H1 (cell line): ENCODE measurements at regions not wholly inside any gene's neighbourhood (a gene's known extent, or its start where the extent isn't known, plus 50 kb on each side); places are given as distances from the start of the nearest gene placed in this dataset.

ENCODE experiments used
- CTCF ChIA-PET: fragments of 300-600 bp; sonication (Branson Sonifier 250); formaldehyde crosslinking; loops from one replicate; lab custom pipeline; 2021; ENCODE audit not compliant: partially characterized antibody; lab: Charles Lee
- POLR2A ChIA-PET: fragments of 300-600 bp; sonication (Branson Sonifier 250); formaldehyde crosslinking; loops from one replicate; lab custom pipeline; 2021; ENCODE audit warnings: inconsistent platforms; ENCODE audit not compliant: partially characterized antibody; lab: Charles Lee
- DNase-seq, 2 experiments: peaks; one replicate each; pipeline versions ENCODE4 v3.0.0 to v3.0.0-alpha.2; 2010 to 2022; ENCODE audit warnings: low spot score in 2 of 2, low read depth in 1 of 2, mixed read lengths in 1 of 2
- FAIRE-seq: peaks from 2 replicates; lab custom pipeline; 2011; peaks lifted over from hg19 to GRCh38; lab: Jason Lieb, UNC
- H2AFZ ChIP-seq: 2 replicates; pipeline ENCODE4 v1.8.1; 2012; ENCODE audit warnings: low read length, inconsistent platforms
- H2AK5ac ChIP-seq: 2 replicates; pipeline ENCODE4 v1.6.1; 2013; ENCODE audit warnings: low read depth, low read length
- H2BK120ac ChIP-seq: replicated peaks from 2 replicates; pipeline ENCODE3; 2013; ENCODE audit warnings: low read depth, low read length, inconsistent platforms
- H2BK12ac ChIP-seq: 2 replicates; pipeline ENCODE4 v1.6.1; 2013; ENCODE audit warnings: low read depth, low read length
- H2BK15ac ChIP-seq: 2 replicates; pipeline ENCODE4 v1.6.1; 2013; ENCODE audit warnings: low read length
- H2BK20ac ChIP-seq: 2 replicates; pipeline ENCODE4 v1.6.1; 2013; ENCODE audit warnings: low read length
- H2BK5ac ChIP-seq: 2 replicates; pipeline ENCODE4 v1.6.1; 2013; ENCODE audit warnings: low read depth, low read length
- H3K14ac ChIP-seq: 2 replicates; pipeline ENCODE4 v1.6.1; 2013; ENCODE audit warnings: inconsistent platforms; ENCODE audit not compliant: insufficient read length
- H3K18ac ChIP-seq: 2 replicates; pipeline ENCODE4 v1.6.1; 2013; ENCODE audit warnings: low read length; ENCODE audit errors: extremely low read depth
- H3K23ac ChIP-seq: 2 replicates; pipeline ENCODE4 v1.6.1; 2013; ENCODE audit warnings: inconsistent platforms; ENCODE audit not compliant: insufficient read length
- H3K23me2 ChIP-seq: 2 replicates; pipeline ENCODE4 v1.6.1; 2013; ENCODE audit warnings: low read depth, low read length
- H3K27ac ChIP-seq: 2 replicates; pipeline ENCODE4 v1.6.1; 2011; ENCODE audit warnings: low read depth, low read length, inconsistent platforms
- H3K27me3 ChIP-seq, 4 experiments: replicated peaks in 1 of 4; 1 replicate in 1 of 4; 2 replicates in 3 of 4; pipeline versions ENCODE4 v1.6.1 to v1.8.1; 2011 to 2013; ENCODE audit warnings: low read length in 3 of 4, mild to moderate bottlenecking in 3 of 4, inconsistent platforms in 2 of 4, mixed read lengths in 2 of 4, moderate library complexity in 1 of 4; ENCODE audit not compliant: control insufficient read depth in 3 of 4, insufficient read depth in 3 of 4; ENCODE audit errors: extremely low read depth in 1 of 4
- H3K36me3 ChIP-seq, 4 experiments: 2 replicates each; pipeline versions ENCODE4 v1.6.1 to v1.8.1; 2011 to 2013; ENCODE audit warnings: mild to moderate bottlenecking in 4 of 4, low read length in 3 of 4, moderate library complexity in 2 of 4, control low read depth in 1 of 4, inconsistent platforms in 1 of 4; ENCODE audit not compliant: insufficient read depth in 4 of 4, control insufficient read depth in 2 of 4
- H3K4ac ChIP-seq: replicated peaks from 2 replicates; pipeline ENCODE3; 2013; ENCODE audit warnings: low read length, low read depth, mixed read lengths, inconsistent platforms; ENCODE audit not compliant: insufficient read length
- H3K4me1 ChIP-seq, 4 experiments: replicated peaks in 1 of 4; 1 replicate in 1 of 4; 2 replicates in 3 of 4; pipeline versions ENCODE4 v1.6.1 to v1.8.1; 2011 to 2013; ENCODE audit warnings: low read length in 3 of 4, inconsistent platforms in 2 of 4, mixed read lengths in 1 of 4; ENCODE audit not compliant: insufficient read depth in 4 of 4, control insufficient read depth in 3 of 4
- H3K4me2 ChIP-seq, 2 experiments: 2 replicates each; pipeline versions ENCODE4 v1.6.1 to v1.8.1; 2011 to 2013; ENCODE audit warnings: low read depth in 2 of 2, low read length in 2 of 2, control low read depth in 1 of 2, inconsistent platforms in 1 of 2, mild to moderate bottlenecking in 1 of 2; ENCODE audit not compliant: insufficient read depth in 1 of 2
- H3K4me3 ChIP-seq, 4 experiments: fragments of 200-600, 300-600 bp in 1 of 4; sonication (generic), shearing (Covaris generic), sonication (Bioruptor Twin) in 1 of 4; 2 replicates each; pipeline versions ENCODE4 v1.5.1 to v1.8.1; 2011 to 2016; ENCODE audit warnings: low read length in 4 of 4, low read depth in 3 of 4, control low read depth in 2 of 4, inconsistent platforms in 2 of 4, mild to moderate bottlenecking in 2 of 4, mixed read lengths in 1 of 4, moderate library complexity in 1 of 4; ENCODE audit not compliant: insufficient read depth in 2 of 4; ENCODE audit errors: extremely low read depth in 1 of 4
- H3K56ac ChIP-seq: replicated peaks from 2 replicates; pipeline ENCODE3; 2013; ENCODE audit warnings: low read depth, mild to moderate bottlenecking, mixed read lengths, low read length, inconsistent platforms; ENCODE audit not compliant: insufficient read length
- H3K79me1 ChIP-seq: 2 replicates; pipeline ENCODE4 v1.6.1; 2013; ENCODE audit warnings: low read depth, low read length, control low read depth
- H3K79me2 ChIP-seq, 2 experiments: 2 replicates each; pipeline versions ENCODE4 v1.6.1 to v1.8.1; 2012 to 2013; ENCODE audit warnings: low read length in 2 of 2, mild to moderate bottlenecking in 2 of 2, inconsistent platforms in 1 of 2; ENCODE audit not compliant: insufficient read depth in 2 of 2, control insufficient read depth in 1 of 2
- H3K9ac ChIP-seq, 4 experiments: replicated peaks in 1 of 4; 1 replicate in 1 of 4; 2 replicates in 3 of 4; pipeline versions ENCODE4 v1.6.1 to v1.8.1; 2011 to 2013; ENCODE audit warnings: low read depth in 3 of 4, low read length in 3 of 4, control low read depth in 2 of 4, mild to moderate bottlenecking in 2 of 4, moderate library complexity in 2 of 4, inconsistent platforms in 1 of 4; ENCODE audit errors: extremely low read depth in 1 of 4
- H3K9me3 ChIP-seq, 2 experiments: 2 replicates each; pipeline versions ENCODE4 v1.6.1 to v1.8.1; 2012 to 2013; ENCODE audit warnings: mild to moderate bottlenecking in 2 of 2, moderate library complexity in 2 of 2, control low read depth in 1 of 2, inconsistent platforms in 1 of 2, low read depth in 1 of 2, low read length in 1 of 2, mixed read lengths in 1 of 2; ENCODE audit not compliant: insufficient read depth in 2 of 2
- H4K20me1 ChIP-seq, 2 experiments: replicated peaks in 1 of 2; 2 replicates each; pipeline versions ENCODE3 to v1.8.1; 2011 to 2013; ENCODE audit warnings: inconsistent platforms in 2 of 2, low read length in 2 of 2, mild to moderate bottlenecking in 1 of 2; ENCODE audit not compliant: insufficient read depth in 2 of 2, control insufficient read depth in 1 of 2
- H4K5ac ChIP-seq: 2 replicates; pipeline ENCODE4 v1.6.1; 2013; ENCODE audit warnings: low read length, low read depth, mixed read lengths, inconsistent platforms; ENCODE audit not compliant: insufficient read length
- H4K8ac ChIP-seq: 2 replicates; pipeline ENCODE4 v1.8.0; 2013; ENCODE audit warnings: mild to moderate bottlenecking, moderate library complexity, low read length, inconsistent platforms; ENCODE audit not compliant: insufficient read depth; ENCODE audit errors: extremely low read depth
- H4K91ac ChIP-seq: replicated peaks from 2 replicates; pipeline ENCODE3; 2013; ENCODE audit warnings: low read length, mixed read lengths, inconsistent platforms; ENCODE audit not compliant: insufficient read length
- KDM1A ChIP-seq: fragments of 200-600, 300-600 bp; sonication (generic); IDR thresholded peaks from 2 replicates; pipeline ENCODE4 v1.7.1; 2016; ENCODE audit warnings: mild to moderate bottlenecking, low read length, borderline replicate concordance
- KDM4A ChIP-seq: IDR thresholded peaks from one replicate; pipeline ENCODE4 v1.7.1; 2012; ENCODE audit warnings: low read depth, mild to moderate bottlenecking, moderate library complexity, low read length, inconsistent platforms; ENCODE audit not compliant: severe bottlenecking
- MAFK ChIP-seq: IDR thresholded peaks from 2 replicates; pipeline ENCODE4 v1.6.1; 2012; ENCODE audit warnings: low read depth, mild to moderate bottlenecking, improper control_type of control experiment, low read length
- POLR2A ChIP-seq, 2 experiments: IDR thresholded peaks; 1 replicate in 1 of 2; 2 replicates in 1 of 2; pipeline ENCODE4 v1.6.1; 2011; ENCODE audit warnings: low read depth in 2 of 2, low read length in 2 of 2, mild to moderate bottlenecking in 2 of 2; ENCODE audit errors: control extremely low read depth in 1 of 2
- POLR2AphosphoS5 ChIP-seq: IDR thresholded peaks from 2 replicates; pipeline ENCODE4 v1.6.1; 2011; ENCODE audit warnings: low read depth, low read length
- TAF7 ChIP-seq: optimal IDR thresholded peaks from 2 replicates; pipeline ENCODE3; 2011; ENCODE audit warnings: low read depth, mild to moderate bottlenecking, inconsistent platforms, low read length, moderate library complexity, borderline replicate concordance
- TCF12 ChIP-seq: IDR thresholded peaks from 2 replicates; pipeline ENCODE4 v1.6.1; 2011; ENCODE audit warnings: low read depth, mild to moderate bottlenecking, low read length
- ZNF274 ChIP-seq: IDR thresholded peaks from 2 replicates; pipeline ENCODE4 v1.7.0; 2012; ENCODE audit warnings: low read length, borderline replicate concordance; ENCODE audit errors: extremely low read depth
- WGBS, 2 experiments: shearing (Covaris generic) in 1 of 2; methylation state at CpG; one replicate each; pipeline versions ENCODE4 v1.1.6 to v1.1.7; 2013 to 2015; ENCODE audit warnings: low lambda C conversion rate in 2 of 2, mixed read lengths in 2 of 2, inconsistent platforms in 1 of 2, low coverage in 1 of 2, missing lambda C conversion rate in 1 of 2; ENCODE audit not compliant: insufficient replicate concordance in 2 of 2, insufficient coverage in 1 of 2, insufficient read length in 1 of 2; ENCODE audit errors: extremely low coverage in 1 of 2, missing lambda C conversion rate in 1 of 2; 5-methylcytosine and 5-hydroxymethylcytosine counted together

DNA sequence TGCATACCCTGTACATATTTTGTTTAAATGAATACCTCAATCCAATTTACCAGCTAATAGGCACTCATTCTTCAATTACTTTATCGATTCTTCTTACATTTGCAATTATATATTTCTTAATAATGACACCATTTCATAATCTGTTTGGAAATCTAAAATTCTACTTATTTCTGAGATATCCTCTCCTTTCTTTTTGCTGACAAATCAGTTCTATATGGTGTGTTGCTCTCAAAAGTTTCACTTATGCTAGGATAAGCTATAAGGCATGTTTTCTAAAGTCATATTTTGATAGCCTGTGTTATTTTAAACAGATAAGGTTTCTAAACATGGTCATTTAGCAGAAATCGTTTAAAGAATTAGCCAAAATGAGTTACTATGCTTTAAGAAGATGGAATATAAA lies 140.6 kb upstream of the GJE1 start:
- no peak overlapping the region for H3K18ac ChIP-seq
- ChIA-PET CTCF (interaction anchor here (1.0 kb wide), 1 partner anchor 120 kb away, joined by 3 read pairs; no protein-coding TSS in a partner anchor), POLR2A (no interaction called here)
- no peaks in the 10 kb centered on the region for H3K27me3 ChIP-seq
- H3K9ac ChIP-seq: no peak overlapping the region
- TF ChIP-seq POLR2AphosphoS5 (no peak), TAF7 (no peak), KDM4A (no peak), MAFK (no peak), POLR2A (IDR thresholded peaks at IDR 0.05; ENCODE audit: control extremely low read depth in 1 of 2, low read depth in 2 of 2, low read length in 2 of 2) (no peak), ZNF274 (no peak), TCF12 (no peak), KDM1A (no peak)
- H3K14ac ChIP-seq: no peak overlapping the region
- H3K36me3 ChIP-seq: peaks cover 0 to 5% (median 0%) of the 10 kb centered on the region in 4 experiments; a peak in 2 of 8 replicates
- H4K20me1 ChIP-seq: no peaks in the 10 kb centered on the region
- H3K27ac ChIP-seq: no peak overlapping the region
- H3K4me3 ChIP-seq: no peak overlapping the region
- no peak overlapping the region for H4K5ac ChIP-seq
- DNase-seq (no peak), FAIRE-seq (no peak)
- no peak overlapping the region for H4K91ac ChIP-seq
- H3K4ac ChIP-seq: no peak overlapping the region
- no peaks in the 10 kb centered on the region for H3K79me2 ChIP-seq
- no peak overlapping the region for H2BK15ac ChIP-seq
- H2BK20ac ChIP-seq: no peak overlapping the region
- no peaks in the 10 kb centered on the region for H3K79me1 ChIP-seq
- peaks cover 0 to 6% (median 3%) of the 10 kb centered on the region in 4 experiments; a peak in 3 of 7 replicates for H3K4me1 ChIP-seq
- no peak overlapping the region for H4K8ac ChIP-seq
- H2BK120ac ChIP-seq: no peak overlapping the region
- no peaks in the 10 kb centered on the region for H3K23me2 ChIP-seq
- no peak overlapping the region for H2BK12ac ChIP-seq
- H3K4me2 ChIP-seq: no peak overlapping the region
- peaks cover 0 to 13% of the 10 kb centered on the region in 2 experiments; a peak in 2 of 4 replicates for H3K9me3 ChIP-seq
- no peak overlapping the region for H2AFZ ChIP-seq
- no peak overlapping the region for H3K56ac ChIP-seq
- H2BK5ac ChIP-seq: no peak overlapping the region
- no peak overlapping the region for H3K23ac ChIP-seq
- no peak overlapping the region for H2AK5ac ChIP-seq
- 91 to 100% methylated on average over 1 to 2 of the region's 2 CpGs for WGBS, 2 experiments
